Fibroblast of peridontal ligament (primary cell): ENCODE measurements at regions not wholly inside any gene's neighbourhood (a gene's known extent, or its start where the extent isn't known, plus 50 kb on each side); places are given as distances from the start of the nearest gene placed in this dataset.
"Not testable (repeated sequence)": the region's sequence is repeated elsewhere in the genome, so short reads cannot be mapped to it uniquely, and the experiment has no call there.

Experiments used
- DNase-seq: peaks from one replicate; pipeline ENCODE4 v3.0.0-alpha.2; 2010; ENCODE audit errors: extremely low read depth

- no peak for DNase-seq
Measured at GRCh38 chr7:42685911-42686310, 226.0 kb downstream of the C7orf25 start.

DNA sequence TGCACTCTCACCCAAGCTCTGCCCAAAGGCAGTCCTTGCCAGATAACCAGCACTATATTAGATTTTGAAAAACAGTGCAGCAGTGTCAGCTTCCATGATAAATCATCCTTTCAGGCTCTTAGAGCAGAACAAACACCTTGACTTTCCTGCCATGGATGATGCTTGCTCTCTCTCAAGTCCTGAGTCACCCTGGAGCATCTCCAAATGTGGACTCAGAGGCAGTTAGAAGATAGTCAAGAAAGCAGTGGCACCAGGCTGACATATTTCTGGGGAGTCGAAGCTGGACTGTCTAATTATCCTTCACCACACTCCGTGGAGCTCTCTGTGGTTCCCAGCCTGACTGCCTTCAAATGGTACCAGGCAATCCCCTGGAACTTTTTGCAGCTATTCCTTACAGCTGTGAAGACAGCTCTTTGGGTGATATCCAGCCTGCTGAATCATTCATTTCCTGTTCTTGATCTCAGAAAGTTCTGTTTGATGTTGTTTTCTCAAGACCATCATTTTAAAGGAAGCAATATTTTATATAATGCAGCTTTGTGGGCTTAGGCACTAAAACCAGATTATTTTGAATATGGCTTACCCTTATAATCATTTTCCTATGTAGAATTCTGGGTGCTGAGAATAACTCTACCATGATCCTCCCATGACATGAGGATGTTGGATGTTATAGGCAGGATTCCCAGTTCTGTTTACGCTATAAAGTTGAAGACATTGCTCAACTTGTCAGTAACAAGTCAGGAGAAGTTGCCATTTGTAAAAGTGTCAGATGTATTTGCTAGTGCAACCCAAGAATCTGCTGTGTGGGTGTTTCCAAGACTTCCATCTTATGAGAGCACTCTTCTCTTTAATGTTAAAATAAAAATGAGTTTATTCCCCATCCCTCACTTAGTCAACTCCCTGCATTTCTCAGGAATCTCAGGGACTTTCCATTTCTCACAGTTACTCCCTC is 233.8 kb downstream of the C7orf25 start:
- DNase-seq = peak; percentile 53

GRCh38 chr7:42674541-42674940 is 237.3 kb downstream of the C7orf25 start:
- no peak for DNase-seq

DNA sequence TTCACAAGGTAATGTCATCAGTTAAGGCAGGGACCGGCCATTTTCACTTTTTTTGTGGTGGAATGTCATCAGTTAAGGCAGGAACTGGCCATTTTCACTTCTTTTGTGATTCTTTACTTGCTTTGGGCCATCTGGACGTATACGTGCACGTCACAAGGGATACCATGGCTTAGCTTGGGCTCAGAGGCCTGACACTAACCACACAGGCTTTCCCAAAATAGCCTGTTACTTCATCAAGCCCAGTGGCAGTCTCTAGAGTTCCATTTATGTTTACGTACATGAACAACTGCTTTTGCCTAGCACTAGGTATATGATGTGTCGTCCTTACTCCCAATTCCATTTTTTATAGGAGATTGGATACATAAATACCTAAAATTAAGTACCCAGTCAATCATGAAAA is 237.9 kb downstream of the C7orf25 start:
- no peak for DNase-seq

DNA sequence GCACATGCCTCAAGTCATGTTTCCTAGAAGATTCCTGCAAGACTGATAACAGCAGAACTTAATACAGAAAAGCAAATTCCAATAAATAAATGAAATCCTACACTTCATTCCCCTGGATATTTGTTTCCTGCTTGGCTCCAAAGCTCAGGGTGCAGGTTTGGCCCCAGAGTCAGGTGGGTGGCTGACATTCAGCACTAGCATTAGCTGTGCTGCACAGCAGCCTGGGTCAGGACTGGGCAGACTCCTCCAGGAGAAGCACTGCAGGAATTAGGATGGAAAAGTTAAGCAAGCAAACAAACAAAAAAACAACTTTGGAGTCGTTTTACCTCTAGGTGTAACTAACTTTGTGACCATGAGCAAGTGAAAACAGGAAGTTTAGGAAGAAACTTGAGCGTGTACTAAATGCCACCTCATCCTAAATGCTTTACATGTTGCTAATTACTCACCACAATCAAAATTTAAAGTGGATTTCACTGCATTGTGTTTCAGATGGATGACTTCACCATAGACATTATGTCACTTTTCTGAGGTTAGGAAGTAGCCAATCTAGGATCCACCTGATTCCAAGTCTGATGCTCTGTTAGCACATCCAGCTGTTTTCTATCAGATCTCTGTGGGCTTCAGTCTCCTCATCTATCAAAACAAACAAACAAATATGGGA is 239.4 kb downstream of the C7orf25 start:
- DNase-seq = no peak

DNA sequence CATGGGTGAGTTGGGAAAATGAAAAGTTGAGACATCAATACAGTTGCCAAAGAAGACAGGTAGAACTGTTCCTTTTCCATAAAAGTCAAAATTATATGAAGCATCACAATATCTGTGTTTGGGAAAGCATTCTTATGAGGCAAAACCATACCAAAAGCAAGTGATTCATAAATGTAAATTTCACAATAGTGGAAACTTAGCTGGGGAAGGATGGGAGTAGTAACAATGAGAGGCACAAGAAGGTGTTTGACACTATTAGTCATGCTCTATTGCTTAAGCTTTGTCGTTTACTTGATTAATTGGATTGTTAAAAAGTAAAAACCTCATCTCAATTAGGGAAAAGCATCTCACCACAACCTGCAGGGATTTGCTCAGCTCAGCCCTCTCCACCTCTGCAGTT is 240.2 kb downstream of the C7orf25 start:
- peak; percentile 16 for DNase-seq

DNA sequence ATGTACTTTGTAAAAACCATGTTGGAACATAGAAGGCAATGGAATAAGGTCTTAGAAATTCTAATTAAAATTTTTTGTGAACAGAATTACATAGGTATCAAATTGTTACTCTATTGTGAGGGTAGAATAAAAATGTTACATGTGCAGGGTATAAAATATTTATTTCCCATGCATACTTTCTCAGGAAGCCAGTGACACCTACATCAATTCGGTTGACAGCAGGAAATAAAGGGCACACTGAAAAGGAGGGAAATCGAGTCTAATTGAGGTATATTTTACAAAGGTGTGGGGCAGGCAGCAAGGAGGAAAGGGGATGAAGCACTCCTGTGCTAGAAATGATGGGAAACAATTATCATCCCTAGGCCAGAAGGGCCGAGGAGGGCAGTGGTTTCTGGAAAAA is 244.9 kb downstream of the C7orf25 start:
- no peak for DNase-seq

DNA sequence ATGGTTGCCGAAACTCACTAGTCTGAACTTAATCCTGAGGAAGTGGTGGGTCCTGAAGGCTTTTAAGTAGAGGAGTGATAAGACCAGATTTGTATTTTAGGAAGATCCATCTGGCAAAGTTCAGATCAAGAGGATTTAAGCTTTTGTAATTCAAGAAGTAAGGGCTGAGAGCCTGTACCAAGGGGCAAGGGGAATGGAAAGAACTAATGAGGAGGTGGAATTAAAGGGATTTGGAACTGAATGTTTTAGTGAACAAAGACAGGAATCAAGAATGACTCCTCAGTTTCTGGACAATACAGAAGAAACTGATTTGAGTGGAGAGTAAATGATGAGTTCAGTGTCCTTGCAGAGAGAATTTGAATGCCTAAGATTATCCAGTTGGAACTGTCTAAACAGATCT is 249.0 kb downstream of the C7orf25 start:
- no peak for DNase-seq

DNA sequence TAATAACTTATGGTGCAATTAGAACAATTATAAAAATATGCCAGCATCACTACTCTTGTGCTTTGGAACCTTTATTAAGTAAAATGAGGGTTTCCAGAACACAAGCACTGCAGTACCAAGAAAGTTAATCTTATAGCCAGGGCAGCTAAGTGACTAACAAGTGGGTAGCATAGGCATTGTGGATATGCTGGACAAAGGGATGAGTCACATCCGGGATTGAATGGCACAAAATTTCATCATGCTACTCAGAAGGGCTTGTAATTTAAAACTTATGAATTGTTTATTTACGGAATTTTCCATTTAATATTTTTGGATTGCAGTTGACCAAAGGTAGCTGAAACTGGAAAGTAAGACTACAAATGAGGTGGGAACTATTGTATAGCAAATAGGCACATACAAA is 250.6 kb downstream of the C7orf25 start:
- peak; percentile 54 for DNase-seq

- DNase-seq = no peak
Measured at GRCh38 chr7:42650701-42651100, 261.2 kb downstream of the C7orf25 start.

- no peak for DNase-seq
Measured at GRCh38 chr7:42650171-42650570, 261.7 kb downstream of the C7orf25 start.

GRCh38 chr7:42645906-42646305 is 266.0 kb downstream of the C7orf25 start:
- no peak for DNase-seq

DNA sequence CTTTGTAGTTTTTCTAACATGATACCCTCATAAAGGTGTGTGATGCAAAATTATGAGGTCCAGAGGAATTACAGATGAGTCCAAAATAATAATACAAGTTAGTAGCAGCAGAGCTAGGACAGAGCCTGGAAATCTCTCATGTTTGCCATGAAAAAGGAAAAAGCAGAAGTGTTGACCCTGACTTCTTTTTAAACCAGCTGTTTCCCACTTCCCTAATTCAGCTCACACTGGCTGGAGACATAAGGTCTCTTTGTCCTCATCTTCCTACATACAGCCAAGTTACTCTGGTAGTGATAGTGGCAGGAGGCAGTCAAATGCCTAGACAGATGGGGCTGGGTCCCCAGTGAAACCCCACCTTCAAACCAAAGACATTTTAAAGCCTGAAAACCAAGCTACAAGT is 269.2 kb downstream of the C7orf25 start:
- no peak for DNase-seq

DNA sequence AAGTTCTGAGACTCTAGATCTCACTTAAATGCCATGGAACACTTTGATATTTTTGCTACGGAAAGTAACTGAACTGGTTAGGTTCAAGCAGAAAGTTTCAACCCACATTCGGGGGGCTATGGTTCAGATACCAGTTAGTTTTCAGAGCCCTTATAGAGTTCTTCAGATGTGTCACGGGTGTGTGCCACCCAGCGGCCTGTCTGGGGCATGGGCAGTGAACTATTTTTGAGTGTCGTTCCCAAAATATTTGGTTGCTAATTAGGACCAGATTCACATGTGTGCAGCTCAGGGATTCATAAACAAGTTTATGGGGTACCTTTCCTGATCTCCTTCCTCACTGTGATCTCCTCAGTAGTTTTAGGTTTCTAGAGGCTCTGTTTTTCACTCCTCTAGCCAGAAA is 271.9 kb downstream of the C7orf25 start:
- peak; percentile 8 for DNase-seq

- DNase-seq = not testable (repeated sequence)
Measured at GRCh38 chr7:42636380-42636779, 275.5 kb downstream of the C7orf25 start.

DNA sequence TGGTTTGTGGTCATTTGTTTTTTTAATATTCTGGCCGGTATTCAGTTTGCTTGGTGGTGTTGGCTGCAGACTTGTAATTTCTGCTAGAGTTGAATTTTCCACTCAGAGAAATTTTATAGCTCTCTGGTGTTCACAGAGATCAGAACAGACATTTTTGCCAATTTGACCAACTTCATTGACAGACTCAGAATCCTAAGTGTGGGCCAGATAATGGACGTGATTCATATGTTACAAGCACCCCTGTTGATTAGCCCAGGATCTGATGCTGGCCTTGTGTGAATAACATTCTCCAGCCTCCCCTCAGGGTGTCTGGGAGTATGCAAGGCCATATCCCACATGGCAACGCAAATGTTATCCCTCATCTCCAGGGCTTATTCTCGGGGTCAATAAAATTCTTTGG is 283.8 kb downstream of the C7orf25 start:
- DNase-seq = no peak

- DNase-seq = no peak
Measured at GRCh38 chr7:42627626-42628025, 284.2 kb downstream of the C7orf25 start.

GRCh38 chr7:42627101-42627500 is 284.8 kb downstream of the C7orf25 start:
- no peak for DNase-seq

GRCh38 chr7:42625421-42625820 is 286.4 kb downstream of the C7orf25 start:
- no peak for DNase-seq

DNA sequence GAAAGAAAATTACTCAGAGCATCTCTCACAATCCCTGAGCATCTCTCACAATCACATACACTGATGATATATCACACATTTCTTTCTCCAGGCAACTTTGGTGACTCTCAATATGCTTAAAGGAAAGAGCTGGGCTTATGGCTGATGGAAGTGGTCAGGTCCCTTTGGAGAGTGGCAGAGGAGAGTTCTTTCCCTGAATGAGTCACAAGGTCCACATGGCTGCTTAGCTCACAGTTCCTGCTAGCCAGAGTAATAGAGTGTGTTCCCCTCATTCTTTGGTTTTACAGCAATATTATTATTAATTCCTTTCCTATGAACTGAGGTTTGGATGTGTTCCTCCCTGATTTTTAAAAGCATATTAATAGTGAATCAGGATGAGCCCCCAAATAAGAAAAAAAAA is 287.4 kb downstream of the C7orf25 start:
- no peak for DNase-seq

DNA sequence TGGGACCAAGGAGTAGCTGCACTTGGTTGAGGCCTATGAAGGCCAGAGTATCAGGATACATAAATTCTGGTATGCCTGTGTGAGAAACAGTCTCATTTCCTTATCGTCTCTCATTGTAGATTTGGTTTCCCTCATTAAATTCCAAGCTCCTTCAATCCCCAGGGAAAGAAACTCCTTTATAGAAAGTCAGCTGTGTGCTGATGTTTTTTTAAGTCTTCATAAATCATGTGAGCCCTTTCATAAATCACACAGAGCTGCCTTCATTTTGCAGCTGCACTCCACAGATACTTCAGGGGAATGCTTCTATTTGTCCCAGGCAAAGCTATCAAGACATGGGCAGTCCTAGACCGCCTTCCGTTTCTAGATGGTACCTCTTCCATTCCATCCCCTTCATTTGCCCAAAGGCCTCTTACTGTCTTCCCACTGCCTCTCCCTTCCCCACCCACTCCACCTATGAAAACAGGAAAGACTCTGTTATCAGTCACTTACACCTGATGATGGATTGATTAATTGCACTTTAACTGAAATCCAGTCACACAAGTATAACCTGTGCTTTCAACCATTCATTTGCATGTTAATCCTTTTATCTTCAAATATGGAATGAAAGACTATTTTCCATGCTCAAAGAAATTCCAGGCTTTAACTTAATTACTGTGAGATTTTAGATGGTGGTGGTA is 290.2 kb downstream of the C7orf25 start:
- DNase-seq = no peak

DNA sequence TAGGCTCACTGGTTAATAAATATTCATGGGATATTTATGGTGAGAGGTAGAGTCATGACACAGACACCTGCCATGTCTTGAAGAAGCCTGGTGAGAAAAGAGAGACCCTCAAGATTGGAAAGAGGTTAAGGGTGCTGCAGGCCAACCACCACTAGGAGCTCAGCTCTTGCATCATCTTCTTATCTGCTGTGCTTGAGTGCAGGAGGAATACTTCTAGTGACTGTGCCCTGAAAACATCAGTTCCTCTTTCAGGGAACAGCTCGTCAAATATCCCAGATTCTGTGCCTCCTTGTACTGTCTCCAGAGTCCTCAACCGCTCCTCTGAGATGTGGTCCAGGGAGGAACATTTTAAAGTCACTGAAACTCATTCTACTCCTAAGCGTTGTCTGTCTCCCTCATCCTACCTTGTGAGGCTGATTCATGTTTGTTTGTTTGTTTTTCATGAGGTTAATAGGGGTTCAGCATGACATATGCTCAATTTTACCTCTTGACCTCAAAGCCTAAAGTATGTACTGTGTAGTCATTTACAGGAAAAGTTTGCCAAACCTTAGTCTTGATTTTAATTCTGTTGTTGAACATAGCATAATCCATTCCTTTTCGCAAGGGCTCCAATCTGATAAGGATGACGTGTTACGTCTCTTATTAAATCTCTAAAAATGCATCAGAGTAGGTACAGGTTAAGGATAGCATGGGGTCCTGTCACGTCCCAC is 293.1 kb downstream of the C7orf25 start:
- DNase-seq = no peak
